B cell (primary cell): ENCODE measurements at regions not wholly inside any gene's neighbourhood (a gene's known extent, or its start where the extent isn't known, plus 50 kb on each side); places are given as distances from the start of the nearest gene placed in this dataset.

Source experiments
- EZH2 ChIP-seq: IDR thresholded peaks from 2 replicates; pipeline ENCODE4 v1.6.1; 2012; ENCODE audit warnings: borderline replicate concordance, low read depth, mild to moderate bottlenecking, moderate library complexity, low read length; ENCODE audit not compliant: insufficient read depth, poor library complexity, severe bottlenecking
- TF ChIP-seq, protein P1 (sequence below): fragments of 200-600 bp; IDR thresholded peaks from one replicate; pipeline ENCODE4 v1.8.0; 2022; ENCODE audit warnings: antibody characterized with exemption, mild to moderate bottlenecking

DNA sequence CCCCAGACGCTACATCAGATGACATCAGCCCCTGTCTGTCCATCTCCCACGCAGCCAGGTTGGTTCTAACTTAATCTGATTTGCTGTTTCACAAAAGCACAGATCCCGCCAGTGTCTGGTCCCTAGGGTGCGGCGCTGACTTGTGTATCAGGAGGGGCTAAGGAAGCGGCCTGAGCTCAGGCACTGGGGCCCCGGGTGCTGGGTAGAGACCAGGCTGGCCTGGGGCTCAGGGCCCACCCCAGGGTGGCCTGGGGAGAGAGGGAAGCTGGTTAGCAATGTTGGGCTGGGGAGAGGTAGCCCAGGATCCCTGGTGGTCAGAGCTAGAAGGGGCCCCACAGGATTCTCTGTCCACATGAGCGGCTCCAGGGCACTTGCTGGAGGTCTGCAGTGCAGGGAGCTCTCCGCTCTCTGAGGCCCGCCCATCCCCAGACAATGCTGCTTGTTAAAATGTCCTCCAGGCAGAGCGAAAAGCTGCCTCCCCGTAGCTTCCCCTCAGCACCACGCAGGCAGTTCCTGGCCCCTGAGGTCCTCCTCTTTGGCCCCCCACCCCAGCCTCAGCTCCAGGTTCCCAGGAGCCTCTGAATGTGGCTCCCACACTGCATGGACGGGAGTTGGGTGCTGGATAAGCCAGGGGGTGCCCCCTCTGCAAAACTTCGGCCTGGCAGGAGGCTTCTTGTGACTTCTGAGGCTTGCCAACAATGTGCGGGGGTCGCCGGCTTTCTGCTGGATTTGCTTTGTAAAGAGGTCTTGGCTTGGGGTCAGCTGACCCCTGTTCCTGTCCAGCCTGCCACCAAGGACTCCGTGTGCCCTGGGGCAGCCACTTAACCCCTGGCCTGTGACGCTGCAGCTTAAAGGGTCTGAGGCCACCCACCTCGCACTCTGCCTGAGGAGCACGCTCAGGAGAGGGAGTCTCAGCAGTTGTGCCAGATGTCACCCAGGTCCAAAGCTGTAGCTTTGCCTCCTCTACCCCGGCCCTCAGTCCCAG is 112.9 kb downstream of the CPZ start:
- TF ChIP-seq, protein P1, sequence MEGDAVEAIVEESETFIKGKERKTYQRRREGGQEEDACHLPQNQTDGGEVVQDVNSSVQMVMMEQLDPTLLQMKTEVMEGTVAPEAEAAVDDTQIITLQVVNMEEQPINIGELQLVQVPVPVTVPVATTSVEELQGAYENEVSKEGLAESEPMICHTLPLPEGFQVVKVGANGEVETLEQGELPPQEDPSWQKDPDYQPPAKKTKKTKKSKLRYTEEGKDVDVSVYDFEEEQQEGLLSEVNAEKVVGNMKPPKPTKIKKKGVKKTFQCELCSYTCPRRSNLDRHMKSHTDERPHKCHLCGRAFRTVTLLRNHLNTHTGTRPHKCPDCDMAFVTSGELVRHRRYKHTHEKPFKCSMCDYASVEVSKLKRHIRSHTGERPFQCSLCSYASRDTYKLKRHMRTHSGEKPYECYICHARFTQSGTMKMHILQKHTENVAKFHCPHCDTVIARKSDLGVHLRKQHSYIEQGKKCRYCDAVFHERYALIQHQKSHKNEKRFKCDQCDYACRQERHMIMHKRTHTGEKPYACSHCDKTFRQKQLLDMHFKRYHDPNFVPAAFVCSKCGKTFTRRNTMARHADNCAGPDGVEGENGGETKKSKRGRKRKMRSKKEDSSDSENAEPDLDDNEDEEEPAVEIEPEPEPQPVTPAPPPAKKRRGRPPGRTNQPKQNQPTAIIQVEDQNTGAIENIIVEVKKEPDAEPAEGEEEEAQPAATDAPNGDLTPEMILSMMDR: no peak
- TF ChIP-seq EZH2: no peak
